ENCODE measurements at regions not wholly inside any gene's neighbourhood (a gene's known extent, or its start where the extent isn't known, plus 50 kb on each side); places are given as distances from the start of the nearest gene placed in this dataset.

GRCh38 chr5:4665911-4666310 is 474.2 kb upstream of the ADAMTS16 start:
- CTCF ChIA-PET: no interaction called here
- H3K4me1 Mint-ChIP-seq (ENCODE audit: low read depth): no peaks in the 10 kb centered on the region
- peaks cover 2% of the 10 kb centered on the region for H3K9me3 Mint-ChIP-seq
- no peak overlapping the region for H3K27ac Mint-ChIP-seq
- TF ChIP-seq CTCF (IDR thresholded peaks at IDR 0.05): no peak
- POLR2A ChIA-PET: no interaction called here
- H3K27me3 Mint-ChIP-seq: no peaks in the 10 kb centered on the region
- DNase-seq (no peak), ATAC-seq (no peak)
- H3K36me3 Mint-ChIP-seq (ENCODE audit: low read depth): no peaks in the 10 kb centered on the region
- no peak overlapping the region for H3K4me3 Mint-ChIP-seq
- intact Hi-C loops (cut with micrococcal nuclease): no loop called here

DNA sequence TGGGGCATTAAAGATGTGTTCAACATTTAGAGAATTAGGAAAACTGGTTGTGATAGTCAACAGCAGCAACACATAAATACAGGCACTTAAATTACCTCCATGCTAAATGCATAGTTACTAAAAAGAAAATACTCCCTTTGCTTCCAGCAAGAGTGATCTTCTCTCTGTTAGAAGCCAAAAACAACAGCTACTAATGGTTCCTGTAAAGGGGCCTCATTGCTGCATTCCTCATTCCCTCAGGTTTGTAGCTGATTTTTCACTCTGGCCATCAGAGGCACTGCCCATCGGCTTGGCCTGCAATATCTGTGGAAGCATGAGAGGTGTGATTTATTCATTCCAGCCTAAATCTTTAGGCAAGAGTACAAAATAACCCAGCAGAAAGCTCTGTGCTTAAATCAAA is 466.0 kb upstream of the ADAMTS16 start:
- TF ChIP-seq CTCF (IDR thresholded peaks at IDR 0.05): no peak
- Mint-ChIP-seq H3K4me3 (no peak overlapping the region), H3K36me3 (ENCODE audit: low read depth) (no peaks in the 10 kb centered on the region), H3K27ac (no peak overlapping the region), H3K4me1 (ENCODE audit: low read depth) (no peaks in the 10 kb centered on the region), H3K9me3 (peaks cover 2% of the 10 kb centered on the region), H3K27me3 (no peaks in the 10 kb centered on the region)
- intact Hi-C loops (cut with micrococcal nuclease): no loop called here
- ATAC-seq (no peak), DNase-seq (no peak)
- POLR2A ChIA-PET: no interaction called here
- CTCF ChIA-PET: interaction anchor here (1.1 kb wide), 1 partner anchor 36 kb away, joined by 3 read pairs; no protein-coding TSS in a partner anchor

- Mint-ChIP-seq H3K9me3 (peaks cover 6% of the 10 kb centered on the region), H3K27ac (no peak overlapping the region), H3K4me1 (ENCODE audit: low read depth) (no peaks in the 10 kb centered on the region), H3K27me3 (no peaks in the 10 kb centered on the region), H3K4me3 (no peak overlapping the region), H3K36me3 (ENCODE audit: low read depth) (no peaks in the 10 kb centered on the region)
- no peak for DNase-seq
- intact Hi-C loops (cut with micrococcal nuclease): no loop called here
- ATAC-seq: no peak
- ChIA-PET POLR2A (no interaction called here), CTCF (no interaction called here)
- no peak for TF ChIP-seq CTCF (IDR thresholded peaks at IDR 0.05)
Observed at GRCh38 chr5:4676934-4677333, 463.2 kb upstream of the ADAMTS16 start.

DNA sequence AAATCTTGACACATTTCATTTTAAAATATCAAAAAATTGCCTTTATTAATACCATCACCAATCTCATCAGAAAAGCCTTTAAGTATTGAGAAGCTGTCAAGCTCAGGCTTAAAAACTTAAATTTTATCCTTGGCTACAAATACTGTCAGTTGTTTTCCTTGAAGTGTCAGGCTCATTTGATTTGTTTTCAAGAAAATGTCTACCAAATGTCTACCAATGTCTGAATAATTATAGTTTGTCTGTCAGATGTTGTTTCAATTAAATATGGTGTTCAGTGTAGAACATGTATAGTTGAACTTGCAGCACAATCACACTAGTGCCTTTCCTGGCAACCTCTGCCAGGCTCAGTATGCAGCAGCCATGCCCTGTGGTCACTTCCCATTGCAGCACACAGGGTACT is 455.2 kb upstream of the ADAMTS16 start:
- Mint-ChIP-seq H3K9me3 (peaks cover 20% of the 10 kb centered on the region), H3K4me3 (no peak overlapping the region), H3K36me3 (ENCODE audit: low read depth) (no peaks in the 10 kb centered on the region), H3K27me3 (no peaks in the 10 kb centered on the region), H3K4me1 (ENCODE audit: low read depth) (no peaks in the 10 kb centered on the region), H3K27ac (no peak overlapping the region)
- DNase-seq: no peak
- ChIA-PET CTCF (no interaction called here), POLR2A (no interaction called here)
- intact Hi-C loops (cut with micrococcal nuclease): no loop called here
- no peak for TF ChIP-seq CTCF (IDR thresholded peaks at IDR 0.05)
- ATAC-seq: no peak

DNA sequence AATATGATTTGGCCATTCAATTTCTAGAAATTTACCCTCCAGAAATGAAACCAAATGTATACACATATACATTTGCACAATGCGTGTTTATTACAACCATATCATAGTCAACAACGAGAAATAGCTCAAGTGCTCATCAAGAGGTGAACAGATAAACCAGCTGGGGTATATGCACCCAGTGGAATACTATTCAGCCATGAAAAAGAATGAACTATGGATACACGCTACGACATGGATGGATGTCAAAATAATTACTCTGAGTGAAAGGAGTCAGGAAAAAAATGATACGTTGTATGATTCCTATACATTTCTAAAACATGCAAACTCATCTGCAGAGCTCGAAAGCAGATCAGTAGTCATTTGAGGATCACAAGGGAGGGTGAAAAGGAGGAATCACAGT is 441.5 kb upstream of the ADAMTS16 start:
- no peak for ATAC-seq
- intact Hi-C loops (cut with micrococcal nuclease): no loop called here
- POLR2A ChIA-PET: no interaction called here
- H3K36me3 Mint-ChIP-seq (ENCODE audit: low read depth): no peaks in the 10 kb centered on the region
- peaks cover 5% of the 10 kb centered on the region for H3K9me3 Mint-ChIP-seq
- DNase-seq: no peak
- no peaks in the 10 kb centered on the region for H3K4me1 Mint-ChIP-seq (ENCODE audit: low read depth)
- no peak overlapping the region for H3K4me3 Mint-ChIP-seq
- CTCF ChIA-PET: no interaction called here
- no peak overlapping the region for H3K27ac Mint-ChIP-seq
- H3K27me3 Mint-ChIP-seq: no peaks in the 10 kb centered on the region
- TF ChIP-seq CTCF (IDR thresholded peaks at IDR 0.05): no peak
